SH-SY5Y (cell line): ENCODE measurements at regions not wholly inside any gene's neighbourhood (a gene's known extent, or its start where the extent isn't known, plus 50 kb on each side); places are given as distances from the start of the nearest gene placed in this dataset.

Source experiments
- GATA2 ChIP-seq: IDR thresholded peaks from 2 replicates; pipeline ENCODE4 v1.6.1; 2011; ENCODE audit warnings: mild to moderate bottlenecking, low read depth, low read length
- GATA3 ChIP-seq: IDR thresholded peaks from 2 replicates; pipeline ENCODE4 v1.6.1; 2011; ENCODE audit warnings: low read depth, mild to moderate bottlenecking, low read length, moderate library complexity

DNA sequence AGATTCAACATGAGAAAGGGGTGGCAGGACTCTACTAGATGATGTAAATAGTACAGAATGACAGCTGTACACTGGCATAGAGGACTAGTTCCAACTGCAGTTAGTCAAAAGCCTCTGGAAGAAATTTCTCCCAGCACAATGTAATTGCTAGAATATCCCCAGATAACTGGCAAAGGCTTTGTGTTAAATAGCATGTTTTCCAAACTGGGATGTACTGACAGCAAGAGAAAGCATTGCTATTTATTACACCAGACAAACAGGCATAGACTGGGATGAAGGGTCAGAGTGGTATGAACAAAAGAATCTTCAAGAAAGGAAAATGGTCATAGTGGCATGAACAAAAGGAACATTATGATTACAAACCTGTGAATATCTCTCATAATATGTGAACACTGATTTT, 115.9 kb upstream of the CXADR start:
- TF ChIP-seq GATA2, result no peak
- no peak for TF ChIP-seq GATA3
